Esophagus muscularis mucosa (tissue), 4 donors: ENCODE measurements at regions not wholly inside any gene's neighbourhood (a gene's known extent, or its start where the extent isn't known, plus 50 kb on each side); places are given as distances from the start of the nearest gene placed in this dataset.

Experiments
- CTCF ChIP-seq, 3 experiments: fragments of 200-600 bp in 2 of 3; fragments of 450-650 bp in 1 of 3; sonication (generic) in 2 of 3; IDR thresholded peaks; one replicate each; pipeline ENCODE4 v1.5.1; 2017 to 2019; ENCODE audit warnings: antibody characterized with exemption in 3 of 3, mild to moderate bottlenecking in 2 of 3, moderate library complexity in 1 of 3
- EP300 ChIP-seq: sonication (generic); formaldehyde crosslinking; IDR thresholded peaks from one replicate; pipeline ENCODE4 v1.6.1; 2017; ENCODE audit warnings: antibody characterized with exemption
- POLR2A ChIP-seq: fragments of 450-650 bp; IDR thresholded peaks from one replicate; pipeline ENCODE4 v1.6.1; 2017; ENCODE audit warnings: antibody characterized with exemption, moderate library complexity, mild to moderate bottlenecking, low read depth
- POLR2AphosphoS5 ChIP-seq, 2 donors: sonication (generic); formaldehyde crosslinking; IDR thresholded peaks; one replicate each; pipeline ENCODE4 v1.6.1; 2017; ENCODE audit warnings: antibody characterized with exemption in 2 of 2

GRCh38 chr3:30477149-30477921, 129.1 kb upstream of the TGFBR2 start:
- no peak for TF ChIP-seq CTCF (IDR thresholded peaks at IDR 0.05)
- no peak for TF ChIP-seq POLR2A
- no peak for TF ChIP-seq POLR2AphosphoS5 (IDR thresholded peaks at IDR 0.05)
- TF ChIP-seq EP300: no peak
